ENCODE measurements at regions not wholly inside any gene's neighbourhood (a gene's known extent, or its start where the extent isn't known, plus 50 kb on each side); places are given as distances from the start of the nearest gene placed in this dataset.

GRCh38 chr6:144493035-144493910, 208.1 kb downstream of the UTRN start:
- TF ChIP-seq CTCF (IDR thresholded peaks at IDR 0.05; ENCODE audit: low read length) (no peak), EZH2 (IDR thresholded peaks at IDR 0.05; ENCODE audit: borderline replicate concordance, low read length) (no peak)

All from OCI-LY1 (cell line).